ENCODE measurements at regions not wholly inside any gene's neighbourhood (a gene's known extent, or its start where the extent isn't known, plus 50 kb on each side); places are given as distances from the start of the nearest gene placed in this dataset.

GRCh38 chr3:153097213-153097612 lies 64.8 kb upstream of the RAP2B start:
- H3K9me3 Mint-ChIP-seq = peaks cover 0 to 2% (median 0%) of the 10 kb centered on the region in 8 donors
- ChIA-PET CTCF (ENCODE audit: partially characterized antibody) (no interaction called here), POLR2A (ENCODE audit: partially characterized antibody) (no interaction called here)
- no peak overlapping the region for H3K27ac Mint-ChIP-seq
- Histone ChIP-seq H3K4me3 (ENCODE audit: low read length in 2 of 2) (no peak overlapping the region), H3K27me3 (ENCODE audit: insufficient read depth, low read length) (no peaks in the 10 kb centered on the region), H3K9me3 (ENCODE audit: control insufficient read depth in 1 of 2, low read length in 2 of 2) (no peaks in the 10 kb centered on the region), H3K27ac (ENCODE audit: low read depth, low read length) (no peak overlapping the region), H3K36me3 (ENCODE audit: insufficient read depth, low read length) (no peaks in the 10 kb centered on the region), H3K4me1 (ENCODE audit: insufficient read depth, low read length) (no peaks in the 10 kb centered on the region)
- DNase-seq = no peak
- peaks cover 1 to 9% (median 7%) of the 10 kb centered on the region in 4 donors for H3K4me1 Mint-ChIP-seq
- H3K36me3 Mint-ChIP-seq = no peaks in the 10 kb centered on the region
- H3K4me3 Mint-ChIP-seq = no peak overlapping the region
- H3K27me3 Mint-ChIP-seq = no peaks in the 10 kb centered on the region
- intact Hi-C loops (cut with micrococcal nuclease) = no loop called here

GRCh38 chr3:153099131-153099530 lies 62.9 kb upstream of the RAP2B start:
- no peak overlapping the region for H3K4me3 Mint-ChIP-seq
- intact Hi-C loops (cut with micrococcal nuclease) = no loop called here
- H3K27ac Mint-ChIP-seq = no peak overlapping the region
- ChIA-PET POLR2A (ENCODE audit: partially characterized antibody) (no interaction called here), CTCF (ENCODE audit: partially characterized antibody) (no interaction called here)
- Histone ChIP-seq H3K36me3 (ENCODE audit: insufficient read depth, low read length) (no peaks in the 10 kb centered on the region), H3K4me3 (ENCODE audit: low read length in 2 of 2) (no peak overlapping the region), H3K4me1 (ENCODE audit: insufficient read depth, low read length) (no peaks in the 10 kb centered on the region), H3K9me3 (ENCODE audit: control insufficient read depth in 1 of 2, low read length in 2 of 2) (no peaks in the 10 kb centered on the region), H3K27me3 (ENCODE audit: insufficient read depth, low read length) (no peaks in the 10 kb centered on the region), H3K27ac (ENCODE audit: low read depth, low read length) (no peak overlapping the region)
- no peaks in the 10 kb centered on the region for H3K36me3 Mint-ChIP-seq
- H3K4me1 Mint-ChIP-seq = peaks cover 0 to 1% (median under 1%) of the 10 kb centered on the region in 4 donors
- peaks cover 0 to 2% (median 0%) of the 10 kb centered on the region in 8 donors for H3K9me3 Mint-ChIP-seq
- H3K27me3 Mint-ChIP-seq = no peaks in the 10 kb centered on the region
- DNase-seq = no peak

- no peaks in the 10 kb centered on the region for H3K27me3 ChIP-seq (ENCODE audit: insufficient read depth, low read length)
- no peak overlapping the region for H3K4me3 ChIP-seq (ENCODE audit: low read length in 2 of 2)
- no peak overlapping the region for H3K27ac Mint-ChIP-seq
- peaks cover 0 to 2% (median 0%) of the 10 kb centered on the region in 8 donors for H3K9me3 Mint-ChIP-seq
- ChIA-PET CTCF (ENCODE audit: partially characterized antibody) (no interaction called here), POLR2A (ENCODE audit: partially characterized antibody) (no interaction called here)
- no peaks in the 10 kb centered on the region for H3K36me3 ChIP-seq (ENCODE audit: insufficient read depth, low read length)
- no peak overlapping the region for H3K4me3 Mint-ChIP-seq
- H3K27me3 Mint-ChIP-seq = no peaks in the 10 kb centered on the region
- no peak for DNase-seq
- intact Hi-C loops (cut with micrococcal nuclease) = no loop called here
- H3K27ac ChIP-seq (ENCODE audit: low read depth, low read length) = no peak overlapping the region
- H3K9me3 ChIP-seq (ENCODE audit: control insufficient read depth in 1 of 2, low read length in 2 of 2) = no peaks in the 10 kb centered on the region
- no peaks in the 10 kb centered on the region for H3K36me3 Mint-ChIP-seq
- no peaks in the 10 kb centered on the region for H3K4me1 Mint-ChIP-seq
- no peaks in the 10 kb centered on the region for H3K4me1 ChIP-seq (ENCODE audit: insufficient read depth, low read length)
Observed at GRCh38 chr3:153103406-153103945, 58.5 kb upstream of the RAP2B start.

GRCh38 chr3:153110041-153110440 lies 52.0 kb upstream of the RAP2B start:
- no peaks in the 10 kb centered on the region for H3K4me1 ChIP-seq (ENCODE audit: insufficient read depth, low read length)
- H3K9me3 Mint-ChIP-seq = no peaks in the 10 kb centered on the region
- no peak overlapping the region for H3K27ac Mint-ChIP-seq
- no peaks in the 10 kb centered on the region for H3K9me3 ChIP-seq (ENCODE audit: control insufficient read depth in 1 of 2, low read length in 2 of 2)
- no peaks in the 10 kb centered on the region for H3K27me3 ChIP-seq (ENCODE audit: insufficient read depth, low read length)
- ChIA-PET POLR2A (ENCODE audit: partially characterized antibody) (no interaction called here), CTCF (ENCODE audit: partially characterized antibody) (interaction anchor here (0.6 kb wide), 1 partner anchor 9 kb away, joined by 3 read pairs; no protein-coding TSS in a partner anchor)
- H3K4me3 Mint-ChIP-seq = no peak overlapping the region
- DNase-seq = no peak
- H3K36me3 Mint-ChIP-seq = no peaks in the 10 kb centered on the region
- H3K4me1 Mint-ChIP-seq = no peaks in the 10 kb centered on the region
- intact Hi-C loops (cut with micrococcal nuclease) = no loop called here
- no peak overlapping the region for H3K27ac ChIP-seq (ENCODE audit: low read depth, low read length)
- H3K36me3 ChIP-seq (ENCODE audit: insufficient read depth, low read length) = no peaks in the 10 kb centered on the region
- H3K27me3 Mint-ChIP-seq = peaks cover 0 to 2% of the 10 kb centered on the region in 2 donors
- H3K4me3 ChIP-seq (ENCODE audit: low read length in 2 of 2) = no peak overlapping the region

GRCh38 chr3:153111016-153111415 lies 51.0 kb upstream of the RAP2B start:
- ChIA-PET POLR2A (ENCODE audit: partially characterized antibody) (no interaction called here), CTCF (ENCODE audit: partially characterized antibody) (no interaction called here)
- Histone ChIP-seq H3K4me1 (ENCODE audit: insufficient read depth, low read length) (no peaks in the 10 kb centered on the region), H3K4me3 (ENCODE audit: low read length in 2 of 2) (no peak overlapping the region), H3K36me3 (ENCODE audit: insufficient read depth, low read length) (no peaks in the 10 kb centered on the region), H3K27me3 (ENCODE audit: insufficient read depth, low read length) (no peaks in the 10 kb centered on the region), H3K9me3 (ENCODE audit: control insufficient read depth in 1 of 2, low read length in 2 of 2) (no peaks in the 10 kb centered on the region), H3K27ac (ENCODE audit: low read depth, low read length) (no peak overlapping the region)
- Mint-ChIP-seq H3K27me3 (peaks cover 0 to 2% of the 10 kb centered on the region in 2 donors), H3K9me3 (no peaks in the 10 kb centered on the region), H3K4me1 (no peaks in the 10 kb centered on the region), H3K27ac (no peak overlapping the region), H3K4me3 (no peak overlapping the region), H3K36me3 (no peaks in the 10 kb centered on the region)
- intact Hi-C loops (cut with micrococcal nuclease) = no loop called here
- no peak for DNase-seq

Data from CD4-positive, alpha-beta memory T cell (primary cell).